ENCODE measurements at regions not wholly inside any gene's neighbourhood (a gene's known extent, or its start where the extent isn't known, plus 50 kb on each side); places are given as distances from the start of the nearest gene placed in this dataset.
"Not testable (repeated sequence)": the region's sequence is repeated elsewhere in the genome, so short reads cannot be mapped to it uniquely, and the experiment has no call there.

- not testable (repeated sequence) for H3K9me3 Mint-ChIP-seq; H3K27ac Mint-ChIP-seq; ATAC-seq (ENCODE audit: low read depth); H3K27me3 Mint-ChIP-seq; H3K36me3 Mint-ChIP-seq; H3K4me1 Mint-ChIP-seq; DNase-seq (ENCODE audit: low spot score in 2 of 2); H3K4me3 Mint-ChIP-seq
Observed at GRCh38 chr16:21536740-21537139, 62.6 kb upstream of the METTL9 start.

GRCh38 chr16:21537598-21537997 is 61.8 kb upstream of the METTL9 start:
- not testable (repeated sequence) for H3K36me3 Mint-ChIP-seq; H3K27me3 Mint-ChIP-seq; H3K4me1 Mint-ChIP-seq; ATAC-seq (ENCODE audit: low read depth); H3K9me3 Mint-ChIP-seq; H3K4me3 Mint-ChIP-seq; DNase-seq (ENCODE audit: low spot score in 2 of 2); H3K27ac Mint-ChIP-seq

GRCh38 chr16:21539107-21539618 is 60.2 kb upstream of the METTL9 start:
- not testable (repeated sequence) for H3K27me3 Mint-ChIP-seq; DNase-seq (ENCODE audit: low spot score in 2 of 2); ATAC-seq (ENCODE audit: low read depth); H3K36me3 Mint-ChIP-seq; H3K4me3 Mint-ChIP-seq; H3K9me3 Mint-ChIP-seq; H3K27ac Mint-ChIP-seq
- peaks cover 13% of the 10 kb centered on the region for H3K4me1 Mint-ChIP-seq

DNA sequence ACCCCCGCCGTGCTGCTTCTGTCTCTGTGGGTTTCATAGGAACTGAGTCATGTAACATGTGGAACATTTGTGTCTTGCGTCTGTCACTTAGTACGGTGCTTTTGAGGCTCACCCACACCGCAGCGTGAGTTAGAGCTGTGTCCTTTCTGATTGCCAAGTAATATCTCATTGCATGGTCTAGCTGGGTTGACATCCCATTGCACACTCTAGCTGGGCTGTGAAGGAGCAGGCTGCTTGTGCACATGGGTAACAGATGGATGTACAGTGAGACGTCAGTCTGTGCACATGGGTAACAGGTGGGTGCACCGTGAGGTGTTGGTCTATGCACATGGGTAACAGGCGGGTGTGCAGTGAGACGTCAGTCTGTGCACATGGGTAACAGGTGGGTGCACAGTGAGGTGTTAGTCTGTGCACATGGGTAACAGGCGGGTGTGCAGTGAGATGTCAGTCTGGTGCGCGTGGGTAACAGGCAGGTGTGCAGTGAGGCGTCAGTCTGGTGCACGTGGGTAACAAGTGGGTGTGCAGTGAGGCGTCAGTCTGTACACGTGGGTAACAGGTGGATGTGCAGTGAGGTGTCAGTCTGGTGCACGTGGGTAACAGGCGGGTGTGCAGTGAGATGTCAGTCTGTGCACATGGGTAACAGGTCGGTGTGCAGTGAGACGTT is 58.5 kb upstream of the METTL9 start:
- H3K27me3 Mint-ChIP-seq, H3K9me3 Mint-ChIP-seq, H3K36me3 Mint-ChIP-seq: not testable (repeated sequence)
- DNase-seq (ENCODE audit: low spot score in 2 of 2) (peak; percentile 51 to 54), ATAC-seq (ENCODE audit: low read depth) (peak; percentile 47)
- H3K4me3 Mint-ChIP-seq = peak overlapping the region; percentile 38
- H3K4me1 Mint-ChIP-seq = peaks cover 13% of the 10 kb centered on the region
- peak overlapping the region; percentile 67 for H3K27ac Mint-ChIP-seq

DNA sequence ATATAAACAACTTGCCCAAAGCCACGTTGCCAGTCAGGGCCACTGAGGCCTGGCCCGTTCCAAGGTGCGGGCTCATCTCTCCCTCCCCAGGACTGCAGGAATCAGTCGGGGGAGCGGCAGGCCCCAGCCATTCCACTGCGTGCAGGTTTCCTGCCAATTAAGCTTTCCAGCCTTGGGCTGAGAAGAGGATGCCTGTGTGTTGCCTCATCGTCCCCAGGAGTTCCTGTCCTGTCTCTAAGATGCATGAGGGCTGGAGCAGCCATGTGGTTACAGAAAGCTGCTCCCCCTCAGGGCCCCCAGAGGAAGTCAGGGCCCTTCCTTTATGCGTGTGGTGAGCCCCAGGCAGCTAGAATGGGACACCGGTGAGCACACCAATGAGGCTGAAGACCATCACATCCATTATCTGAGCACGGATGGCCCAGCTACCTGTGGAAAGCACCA is 57.7 kb upstream of the METTL9 start:
- DNase-seq (ENCODE audit: low spot score in 2 of 2) = peak in 1 of 2 donors; percentile 60
- peak; percentile 78 for ATAC-seq (ENCODE audit: low read depth)
- not testable (repeated sequence) for H3K36me3 Mint-ChIP-seq, H3K4me3 Mint-ChIP-seq, H3K9me3 Mint-ChIP-seq, H3K27me3 Mint-ChIP-seq
- peaks cover 13% of the 10 kb centered on the region for H3K4me1 Mint-ChIP-seq
- H3K27ac Mint-ChIP-seq = peak overlapping the region; percentile 67

- not testable (repeated sequence) for ATAC-seq (ENCODE audit: low read depth); H3K27me3 Mint-ChIP-seq; DNase-seq (ENCODE audit: low spot score in 2 of 2); H3K9me3 Mint-ChIP-seq; H3K36me3 Mint-ChIP-seq
- Mint-ChIP-seq H3K4me1 (peaks cover 13% of the 10 kb centered on the region), H3K27ac (peak overlapping the region; percentile 67), H3K4me3 (peak overlapping the region; percentile 49)
Observed at GRCh38 chr16:21542075-21542474, 57.3 kb upstream of the METTL9 start.

GRCh38 chr16:21542491-21543124 is 56.8 kb upstream of the METTL9 start:
- not testable (repeated sequence) for H3K27me3 Mint-ChIP-seq; H3K36me3 Mint-ChIP-seq; H3K9me3 Mint-ChIP-seq; ATAC-seq (ENCODE audit: low read depth); DNase-seq (ENCODE audit: low spot score in 2 of 2); H3K4me3 Mint-ChIP-seq
- peak overlapping the region; percentile 67 for H3K27ac Mint-ChIP-seq
- peaks cover 13% of the 10 kb centered on the region for H3K4me1 Mint-ChIP-seq

GRCh38 chr16:21543151-21543836 is 56.1 kb upstream of the METTL9 start:
- H3K27ac Mint-ChIP-seq; ATAC-seq (ENCODE audit: low read depth); H3K4me3 Mint-ChIP-seq; H3K9me3 Mint-ChIP-seq; DNase-seq (ENCODE audit: low spot score in 2 of 2); H3K36me3 Mint-ChIP-seq; H3K27me3 Mint-ChIP-seq: not testable (repeated sequence)
- H3K4me1 Mint-ChIP-seq = peaks cover 13% of the 10 kb centered on the region

GRCh38 chr16:21545664-21546326 is 53.6 kb upstream of the METTL9 start:
- H3K4me3 Mint-ChIP-seq; DNase-seq (ENCODE audit: low spot score in 2 of 2); H3K27me3 Mint-ChIP-seq; ATAC-seq (ENCODE audit: low read depth); H3K4me1 Mint-ChIP-seq; H3K9me3 Mint-ChIP-seq; H3K27ac Mint-ChIP-seq; H3K36me3 Mint-ChIP-seq: not testable (repeated sequence)

DNA sequence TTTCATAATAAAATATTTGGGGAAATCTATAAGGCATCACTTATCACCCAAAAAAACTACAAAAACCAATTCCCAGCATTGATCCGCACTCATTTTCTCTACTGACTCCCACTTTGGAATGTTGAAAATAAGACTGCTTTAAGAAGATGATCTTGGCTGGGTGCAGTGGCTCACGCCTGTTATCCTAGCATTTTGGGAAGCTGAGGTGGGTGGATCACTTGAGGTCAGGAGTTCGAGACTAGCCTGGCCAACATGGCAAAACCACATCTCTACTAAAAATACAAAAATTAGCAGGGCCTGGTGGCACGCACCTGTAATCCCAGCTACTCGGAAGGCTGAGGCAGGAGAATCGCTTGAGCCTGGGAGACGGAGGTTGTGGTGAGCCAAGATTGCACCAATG is 50.0 kb upstream of the METTL9 start:
- not testable (repeated sequence) for H3K9me3 Mint-ChIP-seq; H3K36me3 Mint-ChIP-seq; H3K4me3 Mint-ChIP-seq; DNase-seq (ENCODE audit: low spot score in 2 of 2); H3K27me3 Mint-ChIP-seq; H3K27ac Mint-ChIP-seq; ATAC-seq (ENCODE audit: low read depth); H3K4me1 Mint-ChIP-seq

All from memory B cell (primary cell).